D721Med (cell line): ENCODE measurements at regions not wholly inside any gene's neighbourhood (a gene's known extent, or its start where the extent isn't known, plus 50 kb on each side); places are given as distances from the start of the nearest gene placed in this dataset.
"Not testable (repeated sequence)": the region's sequence is repeated elsewhere in the genome, so short reads cannot be mapped to it uniquely, and the experiment has no call there.

ENCODE experiments used
- DNase-seq: peaks from one replicate; pipeline ENCODE4 v3.0.0; 2011; ENCODE audit warnings: low spot score; ENCODE audit not compliant: insufficient read length
- FAIRE-seq: peaks from 2 replicates; lab custom pipeline; 2011; peaks lifted over from hg19 to GRCh38; lab: Jason Lieb, UNC
- TF ChIP-seq, protein P1 (sequence below): IDR thresholded peaks from 2 replicates; pipeline ENCODE4 v1.5.1; 2012; ENCODE audit warnings: mild to moderate bottlenecking, control low read depth; ENCODE audit not compliant: insufficient read depth; ENCODE audit errors: missing control alignments

DNA sequence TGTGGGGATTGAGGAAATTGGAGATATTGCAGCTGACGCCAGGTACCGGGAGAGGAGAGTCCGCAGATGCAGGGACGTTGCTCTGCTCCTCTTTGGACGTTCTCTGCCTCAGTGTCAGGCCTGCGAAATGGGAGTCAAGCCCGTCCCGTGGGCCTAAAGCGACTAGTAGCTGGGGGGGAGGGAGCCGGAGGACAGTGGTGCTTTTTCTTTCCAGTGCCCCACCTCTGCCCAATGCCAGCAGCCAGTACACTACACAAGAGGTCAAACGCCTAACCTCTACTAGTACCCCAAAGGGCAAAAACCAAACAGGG is 413.6 kb upstream of the ESRRG start:
- FAIRE-seq: no peak
- TF ChIP-seq, protein P1, sequence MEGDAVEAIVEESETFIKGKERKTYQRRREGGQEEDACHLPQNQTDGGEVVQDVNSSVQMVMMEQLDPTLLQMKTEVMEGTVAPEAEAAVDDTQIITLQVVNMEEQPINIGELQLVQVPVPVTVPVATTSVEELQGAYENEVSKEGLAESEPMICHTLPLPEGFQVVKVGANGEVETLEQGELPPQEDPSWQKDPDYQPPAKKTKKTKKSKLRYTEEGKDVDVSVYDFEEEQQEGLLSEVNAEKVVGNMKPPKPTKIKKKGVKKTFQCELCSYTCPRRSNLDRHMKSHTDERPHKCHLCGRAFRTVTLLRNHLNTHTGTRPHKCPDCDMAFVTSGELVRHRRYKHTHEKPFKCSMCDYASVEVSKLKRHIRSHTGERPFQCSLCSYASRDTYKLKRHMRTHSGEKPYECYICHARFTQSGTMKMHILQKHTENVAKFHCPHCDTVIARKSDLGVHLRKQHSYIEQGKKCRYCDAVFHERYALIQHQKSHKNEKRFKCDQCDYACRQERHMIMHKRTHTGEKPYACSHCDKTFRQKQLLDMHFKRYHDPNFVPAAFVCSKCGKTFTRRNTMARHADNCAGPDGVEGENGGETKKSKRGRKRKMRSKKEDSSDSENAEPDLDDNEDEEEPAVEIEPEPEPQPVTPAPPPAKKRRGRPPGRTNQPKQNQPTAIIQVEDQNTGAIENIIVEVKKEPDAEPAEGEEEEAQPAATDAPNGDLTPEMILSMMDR: no peak
- DNase-seq: no peak

DNA sequence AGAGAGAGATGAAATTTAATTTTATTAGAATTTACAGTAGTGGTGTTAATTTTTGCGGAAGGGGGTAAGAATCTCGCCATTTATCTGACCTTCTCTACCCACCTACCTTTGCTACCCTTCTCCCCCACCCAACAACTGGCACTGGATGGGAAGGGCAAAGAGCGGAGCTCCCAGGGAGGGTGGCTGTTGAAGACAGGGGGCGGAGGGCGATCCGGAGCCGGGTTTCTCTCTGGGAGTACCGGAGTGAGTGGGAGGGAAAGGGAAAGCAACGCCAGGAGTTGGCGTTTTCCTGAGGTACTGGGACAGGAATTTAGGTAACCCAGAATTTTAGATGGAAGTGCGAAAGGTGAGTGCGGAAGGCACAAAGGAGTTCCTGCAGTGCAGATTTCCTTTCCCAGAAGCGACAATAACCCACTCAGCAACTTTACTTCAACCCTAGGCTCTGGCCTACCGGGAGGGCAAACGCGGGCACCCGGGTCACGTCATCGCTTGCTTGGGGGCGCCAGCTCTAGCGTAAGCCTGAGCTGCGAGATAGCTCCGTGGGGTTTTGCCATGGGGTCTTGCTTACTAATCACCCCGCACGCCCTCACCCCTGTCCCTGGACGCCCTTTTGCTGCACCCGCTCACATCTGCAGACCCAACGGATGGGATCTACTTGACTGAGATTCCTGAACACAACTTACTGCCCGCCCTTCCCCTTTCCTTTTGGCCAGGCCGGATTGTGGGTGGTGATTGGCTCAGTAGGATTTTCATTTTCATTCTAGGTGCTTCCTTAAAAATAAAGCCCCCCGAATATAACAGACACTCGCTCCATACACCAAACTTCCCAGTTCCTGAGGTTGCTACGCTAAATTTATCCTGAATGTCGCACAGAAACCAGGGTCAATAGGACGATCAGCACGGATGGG is 413.0 kb upstream of the ESRRG start:
- FAIRE-seq (no peak), DNase-seq (no peak)
- TF ChIP-seq, protein P1: no peak

DNA sequence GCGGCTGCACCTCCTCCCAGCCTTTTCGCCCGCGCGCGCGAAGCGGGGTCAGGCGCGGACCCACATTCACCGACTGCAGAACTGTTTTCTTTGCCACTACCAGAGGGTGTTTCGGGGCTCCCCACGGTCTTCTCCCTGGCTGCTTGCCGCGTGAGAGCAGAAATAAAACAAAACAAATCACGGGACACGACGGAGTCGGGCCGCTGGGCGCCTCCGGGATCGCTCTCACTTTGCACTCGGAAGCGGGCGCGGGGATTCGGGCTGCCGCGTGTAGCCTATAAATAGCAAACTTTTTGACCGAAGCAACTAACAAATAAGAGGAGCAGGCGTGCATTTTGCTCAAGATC is 412.3 kb upstream of the ESRRG start:
- FAIRE-seq: no peak
- TF ChIP-seq, protein P1: no peak
- no peak for DNase-seq

DNA sequence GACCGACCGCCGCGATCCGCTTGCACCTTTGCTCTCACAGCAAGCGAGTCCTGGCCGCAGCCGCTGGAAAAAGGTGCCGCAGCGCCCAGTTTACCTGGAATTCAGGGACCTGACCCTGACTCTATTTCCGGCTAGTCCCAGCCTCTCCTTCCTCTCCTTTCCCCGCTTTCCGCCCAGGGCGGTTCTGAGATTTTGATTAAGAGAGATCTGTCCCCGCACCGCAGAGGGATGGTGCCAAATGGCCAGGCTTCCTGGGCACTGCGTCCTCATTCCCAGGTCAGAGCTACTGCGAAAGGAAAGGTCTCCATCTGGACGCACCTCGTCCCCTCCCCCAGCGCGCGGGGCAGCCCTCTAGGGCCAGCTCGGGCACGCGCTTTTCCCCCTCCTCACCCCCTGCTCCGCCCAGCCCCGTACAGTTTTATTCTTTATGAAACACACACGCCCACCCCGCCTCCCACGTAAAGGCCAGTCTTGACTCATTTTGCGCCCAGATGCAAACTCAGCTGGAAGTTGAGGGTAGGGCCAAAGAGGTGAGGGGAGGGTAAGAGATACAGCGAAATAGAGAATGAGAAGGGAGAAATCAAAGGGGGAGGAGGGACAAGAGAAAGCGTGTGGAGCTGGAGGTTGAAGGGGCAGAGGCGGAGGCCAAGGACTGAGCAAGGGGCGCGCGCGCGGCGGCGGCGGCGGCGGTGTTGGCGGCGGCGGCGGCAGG is 411.8 kb upstream of the ESRRG start:
- FAIRE-seq: no peak
- DNase-seq: peak; percentile 31
- TF ChIP-seq, protein P1: no peak

DNA sequence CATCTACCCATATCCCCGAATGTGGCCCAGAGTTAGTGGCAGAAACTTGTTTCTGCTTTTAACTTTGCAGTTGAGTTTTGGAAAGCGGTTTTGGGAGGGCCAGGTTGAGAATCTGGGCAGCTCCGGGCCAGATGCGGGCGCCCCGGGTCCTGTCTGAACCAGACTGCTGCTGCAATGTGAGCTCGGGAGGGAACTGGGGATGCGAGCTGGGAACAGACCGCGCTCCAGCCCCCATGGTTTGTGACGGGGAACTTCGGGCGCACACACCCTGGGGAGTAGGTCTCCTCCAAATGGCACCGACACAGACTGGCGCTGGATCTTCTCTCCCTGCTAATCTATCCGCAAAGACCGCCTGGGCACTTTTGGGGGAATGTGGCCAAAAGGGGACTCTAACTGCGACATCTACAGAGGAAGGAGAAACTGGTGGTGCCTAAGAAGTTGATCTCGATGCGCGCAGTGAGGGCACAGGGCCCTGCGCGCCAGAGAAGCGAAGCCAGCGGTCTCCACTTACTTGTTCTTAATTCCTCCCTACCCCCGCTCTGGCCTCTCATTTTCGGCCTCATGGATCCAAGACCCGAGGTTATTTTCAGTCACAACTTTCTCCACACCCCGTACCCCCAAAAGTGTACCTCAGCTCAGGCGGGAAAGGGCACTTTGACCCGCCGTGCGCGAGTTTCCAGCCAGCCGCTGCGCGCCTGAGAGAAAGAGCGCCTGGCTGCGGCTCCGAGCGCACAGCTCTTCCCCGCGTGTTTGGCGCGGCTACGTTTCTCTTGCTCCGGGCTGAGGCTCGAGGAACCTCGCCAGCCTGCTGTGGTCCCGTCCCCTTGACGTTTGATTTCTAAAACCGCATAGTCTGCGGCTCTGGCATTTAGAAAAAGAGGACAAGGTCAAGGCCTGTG is 411.0 kb upstream of the ESRRG start:
- DNase-seq: no peak
- TF ChIP-seq, protein P1: no peak
- FAIRE-seq: no peak

DNA sequence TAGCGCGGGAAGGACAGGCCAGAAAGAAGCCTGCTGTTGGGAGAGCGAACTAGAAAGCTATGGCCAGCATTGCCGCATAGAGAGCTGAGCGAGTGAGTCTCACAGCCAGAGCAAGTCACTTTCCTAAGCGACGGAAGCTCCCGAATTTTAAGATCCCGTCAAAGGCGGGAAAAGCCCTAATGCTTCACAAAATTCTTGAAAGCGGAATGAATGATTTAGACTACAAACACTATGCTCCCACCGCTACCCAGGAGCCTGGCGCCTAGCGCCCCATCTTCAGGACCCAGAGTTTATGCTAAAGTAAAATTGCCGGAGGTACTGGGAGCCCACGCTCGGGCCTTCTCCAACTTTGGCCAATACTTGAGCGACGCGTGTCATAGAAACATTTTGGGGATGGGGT is 409.9 kb upstream of the ESRRG start:
- DNase-seq (no peak), FAIRE-seq (no peak)
- TF ChIP-seq, protein P1: no peak

DNA sequence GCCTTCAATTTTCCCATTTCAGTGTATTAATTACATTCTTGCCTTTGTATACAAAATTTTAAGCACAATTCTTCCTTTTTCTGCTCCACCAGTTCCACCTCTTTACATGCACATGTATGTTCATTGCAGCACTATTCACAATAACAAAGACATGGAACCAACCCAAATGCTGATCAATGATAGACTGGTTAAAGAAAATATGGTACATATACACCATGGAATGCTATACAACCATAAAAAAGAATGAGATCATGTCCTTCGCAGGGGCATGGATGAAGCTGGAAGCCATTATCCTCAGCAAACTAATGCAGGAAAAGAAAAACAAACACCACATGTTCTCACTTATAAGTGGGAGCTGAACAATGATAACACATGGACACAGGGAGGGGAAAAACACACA is 400.1 kb upstream of the ESRRG start:
- not testable (repeated sequence) for DNase-seq, FAIRE-seq
